Lower lobe of right lung (tissue), 2 donors: ENCODE measurements at regions not wholly inside any gene's neighbourhood (a gene's known extent, or its start where the extent isn't known, plus 50 kb on each side); places are given as distances from the start of the nearest gene placed in this dataset.

ENCODE experiments used
- ATAC-seq, 2 donors: fragments of 200-7000 bp; cut with Tn5 transposase; one replicate each; pipeline ENCODE4 v1.9.1; 2020 to 2022; ENCODE audit warnings: mild to moderate bottlenecking in 2 of 2, moderate library complexity in 2 of 2
- DNase-seq: peaks from one replicate; pipeline ENCODE4 v3.0.0-alpha.2; 2020
- H3K27ac ChIP-seq: fragments of 200-600 bp; one replicate; pipeline ENCODE4 v1.8.0; 2022
- H3K27me3 ChIP-seq: fragments of 200-600 bp; one replicate; pipeline ENCODE4 v1.8.0; 2022; ENCODE audit warnings: low read depth
- H3K36me3 ChIP-seq: fragments of 200-600 bp; one replicate; pipeline ENCODE4 v1.8.0; 2022; ENCODE audit warnings: mild to moderate bottlenecking
- H3K4me1 ChIP-seq: fragments of 200-600 bp; one replicate; pipeline ENCODE4 v1.8.0; 2022
- H3K4me3 ChIP-seq: fragments of 200-600 bp; one replicate; pipeline ENCODE4 v1.8.0; 2022; ENCODE audit warnings: mild to moderate bottlenecking
- H3K9me3 ChIP-seq: fragments of 200-600 bp; one replicate; pipeline ENCODE4 v1.8.0; 2022
- intact Hi-C: fragments of 100-400 bp; cut with DNase I; formaldehyde crosslinking; loops from one replicate; pipeline ENCODE4 v1.11.0; 2022
- TF ChIP-seq, protein P1 (sequence below): fragments of 200-600 bp; IDR thresholded peaks from one replicate; pipeline ENCODE4 v1.8.0; 2022; ENCODE audit warnings: antibody characterized with exemption, mild to moderate bottlenecking
- donor health status: DM: no; HTN: yes; CAD: no; lungs with severe emphysema.

DNA sequence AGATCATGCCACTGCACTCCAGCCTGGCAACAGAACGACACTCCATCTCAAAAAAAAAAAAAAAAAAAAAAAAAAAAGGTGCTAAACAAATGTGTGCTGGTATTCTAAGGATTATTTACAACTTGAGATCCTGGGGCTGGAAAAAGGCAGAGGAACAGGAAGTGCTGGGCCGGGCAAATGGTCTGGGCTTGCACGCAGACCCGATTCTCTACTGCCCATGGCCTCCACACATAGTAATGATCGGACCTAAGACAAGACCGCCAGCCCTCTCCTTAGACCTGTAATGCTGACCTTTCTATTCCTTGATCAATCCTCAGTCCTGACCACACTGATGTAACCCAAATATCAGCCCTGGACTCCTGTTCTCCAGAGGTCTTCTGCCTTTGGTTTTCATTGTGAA is 67.8 kb downstream of the EFNB1 start:
- DNase-seq (no peak), ATAC-seq (no peak)
- Histone ChIP-seq H3K4me1 (peaks cover 13% of the 10 kb centered on the region), H3K27ac (no peak overlapping the region), H3K36me3 (no peaks in the 10 kb centered on the region), H3K4me3 (no peak overlapping the region), H3K9me3 (no peaks in the 10 kb centered on the region), H3K27me3 (no peaks in the 10 kb centered on the region)
- intact Hi-C loops, result no loop called here
- TF ChIP-seq, protein P1, sequence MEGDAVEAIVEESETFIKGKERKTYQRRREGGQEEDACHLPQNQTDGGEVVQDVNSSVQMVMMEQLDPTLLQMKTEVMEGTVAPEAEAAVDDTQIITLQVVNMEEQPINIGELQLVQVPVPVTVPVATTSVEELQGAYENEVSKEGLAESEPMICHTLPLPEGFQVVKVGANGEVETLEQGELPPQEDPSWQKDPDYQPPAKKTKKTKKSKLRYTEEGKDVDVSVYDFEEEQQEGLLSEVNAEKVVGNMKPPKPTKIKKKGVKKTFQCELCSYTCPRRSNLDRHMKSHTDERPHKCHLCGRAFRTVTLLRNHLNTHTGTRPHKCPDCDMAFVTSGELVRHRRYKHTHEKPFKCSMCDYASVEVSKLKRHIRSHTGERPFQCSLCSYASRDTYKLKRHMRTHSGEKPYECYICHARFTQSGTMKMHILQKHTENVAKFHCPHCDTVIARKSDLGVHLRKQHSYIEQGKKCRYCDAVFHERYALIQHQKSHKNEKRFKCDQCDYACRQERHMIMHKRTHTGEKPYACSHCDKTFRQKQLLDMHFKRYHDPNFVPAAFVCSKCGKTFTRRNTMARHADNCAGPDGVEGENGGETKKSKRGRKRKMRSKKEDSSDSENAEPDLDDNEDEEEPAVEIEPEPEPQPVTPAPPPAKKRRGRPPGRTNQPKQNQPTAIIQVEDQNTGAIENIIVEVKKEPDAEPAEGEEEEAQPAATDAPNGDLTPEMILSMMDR, result no peak

DNA sequence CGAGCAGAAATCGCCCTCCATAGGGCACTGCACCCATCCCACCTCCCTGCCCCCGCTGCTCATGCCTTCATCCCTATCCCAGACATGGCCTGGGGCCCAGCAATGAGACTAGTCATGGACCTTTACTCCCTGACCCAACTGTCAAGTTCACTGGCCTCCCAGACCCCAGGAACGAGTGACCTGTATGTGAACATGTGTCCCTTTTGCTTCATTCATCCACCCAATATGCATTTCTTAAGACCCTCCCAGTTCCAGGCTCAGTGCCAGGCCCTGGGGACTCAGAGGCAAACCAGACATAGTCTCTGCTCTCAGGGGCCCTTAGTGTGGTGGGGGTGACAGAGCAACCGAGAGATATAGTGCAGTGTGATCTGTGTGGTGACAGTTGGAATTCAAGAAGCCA is 67.0 kb downstream of the EFNB1 start:
- intact Hi-C loops, result no loop called here
- no peaks in the 10 kb centered on the region for H3K27me3 ChIP-seq
- no peak for ATAC-seq
- H3K9me3 ChIP-seq, result no peaks in the 10 kb centered on the region
- peaks cover 13% of the 10 kb centered on the region for H3K4me1 ChIP-seq
- H3K27ac ChIP-seq, result peak overlapping the region; percentile 81
- H3K36me3 ChIP-seq, result no peaks in the 10 kb centered on the region
- TF ChIP-seq, protein P1, result no peak
- no peak for DNase-seq
- H3K4me3 ChIP-seq, result no peak overlapping the region

DNA sequence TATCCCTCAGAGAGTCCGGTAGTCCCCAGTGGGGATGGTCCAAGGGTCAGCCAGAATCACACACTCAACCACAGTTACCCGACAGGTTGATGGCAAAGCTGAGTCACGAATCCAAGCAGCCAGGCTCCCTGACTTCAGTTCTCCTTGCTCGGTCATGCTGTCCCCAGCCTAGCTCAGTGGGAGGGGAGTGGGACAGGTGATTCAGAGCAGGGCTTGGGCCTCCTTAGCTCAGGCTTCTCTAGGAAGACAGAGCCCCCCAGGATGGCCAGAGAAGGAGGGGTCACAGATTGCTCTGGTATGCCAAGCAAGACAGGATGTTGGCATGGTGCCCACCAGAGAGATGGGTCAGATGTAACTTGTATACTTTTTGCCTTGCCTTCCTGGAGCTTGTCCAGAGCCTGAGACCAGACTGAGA is 66.5 kb downstream of the EFNB1 start:
- H3K27ac ChIP-seq, result peak overlapping the region; percentile 81
- intact Hi-C loops, result no loop called here

DNA sequence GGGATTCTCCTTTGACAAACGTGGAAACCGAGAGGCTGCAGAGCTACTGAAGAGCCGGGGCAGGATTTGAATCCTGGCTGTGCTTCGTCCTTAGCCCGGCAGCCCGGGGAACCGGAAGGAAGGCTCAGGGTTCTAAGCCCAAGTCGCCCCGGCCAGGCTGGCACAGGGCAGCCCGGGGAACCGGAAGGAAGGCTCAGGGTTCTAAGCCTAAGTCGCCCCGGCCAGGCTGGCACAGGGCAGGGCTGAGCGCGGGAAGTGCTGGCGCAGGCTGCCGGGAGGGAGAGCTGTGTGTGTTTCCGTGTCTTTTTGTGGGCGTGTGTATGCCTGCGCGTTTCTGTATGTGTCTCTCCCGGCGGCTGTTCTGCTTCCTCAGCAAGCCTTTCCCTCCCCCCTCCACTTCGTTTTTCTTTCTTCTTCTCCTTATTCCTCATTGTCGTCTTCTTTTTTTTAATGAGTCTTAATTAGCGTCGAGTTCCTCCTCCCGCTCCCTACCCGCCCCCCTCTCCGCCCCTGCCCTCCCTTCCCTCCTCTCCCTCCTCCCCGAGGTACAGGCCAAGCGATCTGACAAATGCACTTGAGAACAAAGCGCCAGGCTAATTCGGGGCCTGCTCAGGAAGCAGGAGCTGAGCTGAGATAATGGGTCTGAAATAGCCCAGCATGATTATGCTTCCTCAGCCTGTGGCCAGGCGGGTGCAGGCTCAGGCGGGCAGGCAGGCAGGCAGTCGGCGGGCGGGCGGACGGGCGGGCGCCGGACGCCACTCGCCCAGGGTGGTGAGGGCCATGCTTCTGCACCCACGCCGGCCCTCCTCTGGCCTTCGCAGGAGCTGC is 65.9 kb downstream of the EFNB1 start:
- peaks cover 13% of the 10 kb centered on the region for H3K4me1 ChIP-seq
- H3K4me3 ChIP-seq, result peak overlapping the region; percentile 32
- DNase-seq (peak; percentile 67), ATAC-seq (peak; percentile 87 to 92)
- no peaks in the 10 kb centered on the region for H3K27me3 ChIP-seq
- TF ChIP-seq, protein P1, result no peak
- peak overlapping the region; percentile 81 for H3K27ac ChIP-seq
- intact Hi-C loops, result no loop called here
- no peaks in the 10 kb centered on the region for H3K9me3 ChIP-seq
- no peaks in the 10 kb centered on the region for H3K36me3 ChIP-seq

More for the DNA sequence above, 66.5 kb downstream of the EFNB1 start:
- peak in 1 of 2 donors; percentile 39 for ATAC-seq
- peak overlapping the region; percentile 32 for H3K4me3 ChIP-seq
- DNase-seq, result peak; percentile 51
- TF ChIP-seq, protein P1, result no peak
- no peaks in the 10 kb centered on the region for H3K9me3 ChIP-seq
- no peaks in the 10 kb centered on the region for H3K36me3 ChIP-seq
- H3K4me1 ChIP-seq, result peaks cover 13% of the 10 kb centered on the region
- no peaks in the 10 kb centered on the region for H3K27me3 ChIP-seq

DNA sequence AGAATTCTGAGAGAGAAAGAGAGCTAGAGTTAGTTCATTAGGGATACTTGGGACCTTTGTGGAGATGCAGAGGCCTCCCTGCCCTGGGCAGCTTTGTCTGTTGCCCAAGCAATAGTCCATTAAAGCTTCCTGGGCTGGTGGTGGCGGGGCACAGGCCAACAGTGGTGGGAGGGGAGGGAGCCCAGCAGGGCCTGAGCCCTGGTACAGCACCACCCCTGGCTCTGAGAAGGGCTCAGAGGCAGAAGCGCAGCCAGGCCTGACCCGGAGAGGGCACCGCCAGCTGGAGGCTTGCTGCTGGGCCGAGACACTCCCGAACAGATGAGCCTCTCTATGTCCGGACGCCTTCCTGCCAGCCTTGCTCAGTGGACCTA is 65.3 kb downstream of the EFNB1 start:
- intact Hi-C loops, result no loop called here
- peaks cover 13% of the 10 kb centered on the region for H3K4me1 ChIP-seq
- ATAC-seq, result peak; percentile 37 to 48
- no peak for DNase-seq
- H3K9me3 ChIP-seq, result no peaks in the 10 kb centered on the region
- no peaks in the 10 kb centered on the region for H3K36me3 ChIP-seq
- TF ChIP-seq, protein P1, result no peak
- peak overlapping the region; percentile 81 for H3K27ac ChIP-seq
- H3K27me3 ChIP-seq, result no peaks in the 10 kb centered on the region
- H3K4me3 ChIP-seq, result peak overlapping the region; percentile 32
